Panc1 (cell line): ENCODE measurements at regions not wholly inside any gene's neighbourhood (a gene's known extent, or its start where the extent isn't known, plus 50 kb on each side); places are given as distances from the start of the nearest gene placed in this dataset.

ENCODE experiments used
- POLR2AphosphoS5 ChIP-seq: IDR thresholded peaks from 2 replicates; pipeline ENCODE4 v1.6.1; 2012; ENCODE audit warnings: mild to moderate bottlenecking, low read depth, low read length, moderate library complexity
- SIN3A ChIP-seq: IDR thresholded peaks from 2 replicates; pipeline ENCODE4 v1.6.1; 2012; ENCODE audit warnings: low read depth, mild to moderate bottlenecking, low read length, moderate library complexity, borderline replicate concordance; ENCODE audit not compliant: insufficient read depth
- TF ChIP-seq, protein P1 (sequence below): fragments of 450-650 bp; IDR thresholded peaks from 2 replicates; pipeline ENCODE4 v1.5.1; 2017; ENCODE audit warnings: mild to moderate bottlenecking
- TF ChIP-seq, protein P2 (sequence below), 2 experiments: IDR thresholded peaks; 2 replicates each; pipeline ENCODE4 v1.6.1; 2011 to 2012; ENCODE audit warnings: low read depth in 2 of 2, control low read depth in 1 of 2, low read length in 1 of 2, mild to moderate bottlenecking in 1 of 2, moderate library complexity in 1 of 2; ENCODE audit not compliant: insufficient read depth in 1 of 2

DNA sequence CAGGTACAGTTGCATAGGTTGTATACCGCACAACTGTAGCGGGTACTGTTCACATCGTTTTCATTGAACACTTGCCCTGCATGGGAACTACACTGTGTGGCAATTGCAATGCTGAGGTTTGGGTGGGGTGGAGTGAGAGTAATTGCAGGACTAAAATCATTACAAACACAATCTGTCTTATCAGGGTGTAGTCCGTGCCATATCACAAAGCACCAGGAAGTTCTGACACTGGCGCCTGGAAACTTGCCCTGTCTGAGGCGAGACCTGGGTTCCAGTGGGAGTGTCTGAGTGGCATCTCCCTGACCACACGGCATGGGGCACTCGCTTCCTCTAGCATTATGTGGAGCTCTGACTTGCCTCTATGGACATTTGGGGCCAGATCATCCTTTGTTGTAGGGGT, 153.4 kb downstream of the RGS9 start:
- TF ChIP-seq, protein P1, sequence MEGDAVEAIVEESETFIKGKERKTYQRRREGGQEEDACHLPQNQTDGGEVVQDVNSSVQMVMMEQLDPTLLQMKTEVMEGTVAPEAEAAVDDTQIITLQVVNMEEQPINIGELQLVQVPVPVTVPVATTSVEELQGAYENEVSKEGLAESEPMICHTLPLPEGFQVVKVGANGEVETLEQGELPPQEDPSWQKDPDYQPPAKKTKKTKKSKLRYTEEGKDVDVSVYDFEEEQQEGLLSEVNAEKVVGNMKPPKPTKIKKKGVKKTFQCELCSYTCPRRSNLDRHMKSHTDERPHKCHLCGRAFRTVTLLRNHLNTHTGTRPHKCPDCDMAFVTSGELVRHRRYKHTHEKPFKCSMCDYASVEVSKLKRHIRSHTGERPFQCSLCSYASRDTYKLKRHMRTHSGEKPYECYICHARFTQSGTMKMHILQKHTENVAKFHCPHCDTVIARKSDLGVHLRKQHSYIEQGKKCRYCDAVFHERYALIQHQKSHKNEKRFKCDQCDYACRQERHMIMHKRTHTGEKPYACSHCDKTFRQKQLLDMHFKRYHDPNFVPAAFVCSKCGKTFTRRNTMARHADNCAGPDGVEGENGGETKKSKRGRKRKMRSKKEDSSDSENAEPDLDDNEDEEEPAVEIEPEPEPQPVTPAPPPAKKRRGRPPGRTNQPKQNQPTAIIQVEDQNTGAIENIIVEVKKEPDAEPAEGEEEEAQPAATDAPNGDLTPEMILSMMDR, result no peak
- TF ChIP-seq, protein P2, sequence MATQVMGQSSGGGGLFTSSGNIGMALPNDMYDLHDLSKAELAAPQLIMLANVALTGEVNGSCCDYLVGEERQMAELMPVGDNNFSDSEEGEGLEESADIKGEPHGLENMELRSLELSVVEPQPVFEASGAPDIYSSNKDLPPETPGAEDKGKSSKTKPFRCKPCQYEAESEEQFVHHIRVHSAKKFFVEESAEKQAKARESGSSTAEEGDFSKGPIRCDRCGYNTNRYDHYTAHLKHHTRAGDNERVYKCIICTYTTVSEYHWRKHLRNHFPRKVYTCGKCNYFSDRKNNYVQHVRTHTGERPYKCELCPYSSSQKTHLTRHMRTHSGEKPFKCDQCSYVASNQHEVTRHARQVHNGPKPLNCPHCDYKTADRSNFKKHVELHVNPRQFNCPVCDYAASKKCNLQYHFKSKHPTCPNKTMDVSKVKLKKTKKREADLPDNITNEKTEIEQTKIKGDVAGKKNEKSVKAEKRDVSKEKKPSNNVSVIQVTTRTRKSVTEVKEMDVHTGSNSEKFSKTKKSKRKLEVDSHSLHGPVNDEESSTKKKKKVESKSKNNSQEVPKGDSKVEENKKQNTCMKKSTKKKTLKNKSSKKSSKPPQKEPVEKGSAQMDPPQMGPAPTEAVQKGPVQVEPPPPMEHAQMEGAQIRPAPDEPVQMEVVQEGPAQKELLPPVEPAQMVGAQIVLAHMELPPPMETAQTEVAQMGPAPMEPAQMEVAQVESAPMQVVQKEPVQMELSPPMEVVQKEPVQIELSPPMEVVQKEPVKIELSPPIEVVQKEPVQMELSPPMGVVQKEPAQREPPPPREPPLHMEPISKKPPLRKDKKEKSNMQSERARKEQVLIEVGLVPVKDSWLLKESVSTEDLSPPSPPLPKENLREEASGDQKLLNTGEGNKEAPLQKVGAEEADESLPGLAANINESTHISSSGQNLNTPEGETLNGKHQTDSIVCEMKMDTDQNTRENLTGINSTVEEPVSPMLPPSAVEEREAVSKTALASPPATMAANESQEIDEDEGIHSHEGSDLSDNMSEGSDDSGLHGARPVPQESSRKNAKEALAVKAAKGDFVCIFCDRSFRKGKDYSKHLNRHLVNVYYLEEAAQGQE (IDR thresholded peaks at IDR 0.05; ENCODE audit: insufficient read depth in 1 of 2, low read depth in 2 of 2, low read length in 1 of 2), result no peak
- TF ChIP-seq SIN3A (no peak), POLR2AphosphoS5 (no peak)
